ENCODE measurements at regions not wholly inside any gene's neighbourhood (a gene's known extent, or its start where the extent isn't known, plus 50 kb on each side); places are given as distances from the start of the nearest gene placed in this dataset.

- Histone ChIP-seq H3K27ac (ENCODE audit: low read length) (no peak overlapping the region), H3K4me3 (ENCODE audit: low read length) (no peak overlapping the region), H3F3A (ENCODE audit: insufficient read depth, low read length) (no peaks in the 10 kb centered on the region), H3K36me3 (replicated peaks; ENCODE audit: insufficient read depth, low read length) (no peaks in the 10 kb centered on the region), H3K9ac (ENCODE audit: low read length) (no peak overlapping the region), H4K20me1 (ENCODE audit: insufficient read depth, low read length) (no peaks in the 10 kb centered on the region), H3K4me1 (ENCODE audit: low read length) (no peaks in the 10 kb centered on the region), H2AFZ (ENCODE audit: low read length) (no peak overlapping the region), H3K27me3 (replicated peaks; ENCODE audit: insufficient read depth, low read length) (no peaks in the 10 kb centered on the region), H3K9me3 (replicated peaks; ENCODE audit: insufficient read depth, low read length) (no peaks in the 10 kb centered on the region), H3K9me2 (replicated peaks; ENCODE audit: insufficient read depth, low read length) (no peaks in the 10 kb centered on the region), H3K79me2 (ENCODE audit: low read length) (no peaks in the 10 kb centered on the region), H3K4me2 (ENCODE audit: low read depth, low read length) (no peak overlapping the region)
- TF ChIP-seq EZH2 (optimal IDR thresholded peaks at IDR 0.05; ENCODE audit: low read depth, low read length): no peak
- no peak for TF ChIP-seq EZH2phosphoT487 (IDR thresholded peaks at IDR 0.05; ENCODE audit: low read length)
- TF ChIP-seq, protein P1, sequence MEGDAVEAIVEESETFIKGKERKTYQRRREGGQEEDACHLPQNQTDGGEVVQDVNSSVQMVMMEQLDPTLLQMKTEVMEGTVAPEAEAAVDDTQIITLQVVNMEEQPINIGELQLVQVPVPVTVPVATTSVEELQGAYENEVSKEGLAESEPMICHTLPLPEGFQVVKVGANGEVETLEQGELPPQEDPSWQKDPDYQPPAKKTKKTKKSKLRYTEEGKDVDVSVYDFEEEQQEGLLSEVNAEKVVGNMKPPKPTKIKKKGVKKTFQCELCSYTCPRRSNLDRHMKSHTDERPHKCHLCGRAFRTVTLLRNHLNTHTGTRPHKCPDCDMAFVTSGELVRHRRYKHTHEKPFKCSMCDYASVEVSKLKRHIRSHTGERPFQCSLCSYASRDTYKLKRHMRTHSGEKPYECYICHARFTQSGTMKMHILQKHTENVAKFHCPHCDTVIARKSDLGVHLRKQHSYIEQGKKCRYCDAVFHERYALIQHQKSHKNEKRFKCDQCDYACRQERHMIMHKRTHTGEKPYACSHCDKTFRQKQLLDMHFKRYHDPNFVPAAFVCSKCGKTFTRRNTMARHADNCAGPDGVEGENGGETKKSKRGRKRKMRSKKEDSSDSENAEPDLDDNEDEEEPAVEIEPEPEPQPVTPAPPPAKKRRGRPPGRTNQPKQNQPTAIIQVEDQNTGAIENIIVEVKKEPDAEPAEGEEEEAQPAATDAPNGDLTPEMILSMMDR (IDR thresholded peaks at IDR 0.05; ENCODE audit: low read length): no peak
- DNase-seq: no peak
Observed at GRCh38 chr15:47206358-47206978, 510.8 kb upstream of the SEMA6D start.

GRCh38 chr15:47209591-47209990 lies 507.7 kb upstream of the SEMA6D start:
- TF ChIP-seq, protein P1 (IDR thresholded peaks at IDR 0.05; ENCODE audit: low read length): no peak
- TF ChIP-seq EZH2phosphoT487 (IDR thresholded peaks at IDR 0.05; ENCODE audit: low read length) (no peak), EZH2 (optimal IDR thresholded peaks at IDR 0.05; ENCODE audit: low read depth, low read length) (no peak)
- Histone ChIP-seq H3F3A (ENCODE audit: insufficient read depth, low read length) (no peaks in the 10 kb centered on the region), H3K9me3 (replicated peaks; ENCODE audit: insufficient read depth, low read length) (no peaks in the 10 kb centered on the region), H3K79me2 (ENCODE audit: low read length) (no peaks in the 10 kb centered on the region), H3K4me1 (ENCODE audit: low read length) (no peaks in the 10 kb centered on the region), H3K4me3 (ENCODE audit: low read length) (no peak overlapping the region), H3K27ac (ENCODE audit: low read length) (no peak overlapping the region), H3K36me3 (replicated peaks; ENCODE audit: insufficient read depth, low read length) (no peaks in the 10 kb centered on the region), H4K20me1 (ENCODE audit: insufficient read depth, low read length) (no peaks in the 10 kb centered on the region), H3K9me2 (replicated peaks; ENCODE audit: insufficient read depth, low read length) (no peaks in the 10 kb centered on the region), H3K9ac (ENCODE audit: low read length) (no peak overlapping the region), H2AFZ (ENCODE audit: low read length) (no peak overlapping the region), H3K4me2 (ENCODE audit: low read depth, low read length) (no peak overlapping the region), H3K27me3 (replicated peaks; ENCODE audit: insufficient read depth, low read length) (no peaks in the 10 kb centered on the region)
- DNase-seq: no peak

DNA sequence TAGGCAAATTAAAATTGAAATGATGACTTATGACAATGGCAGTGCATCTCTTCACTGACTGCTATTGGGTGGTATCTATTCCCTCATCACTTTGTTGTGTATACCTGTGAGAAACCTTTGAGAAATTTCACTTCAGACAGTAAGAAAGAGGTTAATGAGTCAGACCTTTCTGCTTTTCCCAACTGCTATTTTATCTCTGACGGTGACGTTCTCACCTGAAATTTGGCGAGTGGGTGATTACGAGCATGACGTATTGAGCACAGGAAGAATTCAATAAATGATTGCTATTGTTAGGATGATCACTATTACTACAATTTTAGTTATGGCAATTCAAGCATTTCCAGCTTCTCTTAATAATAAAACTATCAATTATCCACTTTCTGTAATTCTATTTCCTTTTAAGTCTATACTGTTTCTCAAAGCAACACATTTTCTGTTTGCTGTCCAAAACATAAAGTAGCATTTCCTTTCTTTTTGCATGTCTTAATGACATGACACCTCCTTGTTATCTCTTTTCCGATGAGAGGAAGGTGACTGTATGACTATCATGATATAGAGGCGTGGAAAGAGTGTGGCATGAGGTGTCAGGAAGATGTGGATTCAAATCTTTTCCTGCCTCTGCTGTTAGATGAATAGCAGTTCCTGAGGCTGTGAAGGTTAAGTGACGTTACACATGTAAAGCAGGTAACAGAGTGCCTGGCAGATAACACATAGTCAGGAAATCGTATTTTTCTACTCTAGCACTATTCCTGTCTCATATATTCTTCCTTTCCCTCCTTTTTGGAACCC lies 504.9 kb upstream of the SEMA6D start:
- H3K9me2 ChIP-seq (replicated peaks; ENCODE audit: insufficient read depth, low read length): no peaks in the 10 kb centered on the region
- no peaks in the 10 kb centered on the region for H3K36me3 ChIP-seq (replicated peaks; ENCODE audit: insufficient read depth, low read length)
- H3F3A ChIP-seq (ENCODE audit: insufficient read depth, low read length): no peaks in the 10 kb centered on the region
- H3K4me1 ChIP-seq (ENCODE audit: low read length): no peaks in the 10 kb centered on the region
- no peak overlapping the region for H3K4me2 ChIP-seq (ENCODE audit: low read depth, low read length)
- no peak for DNase-seq
- H4K20me1 ChIP-seq (ENCODE audit: insufficient read depth, low read length): no peaks in the 10 kb centered on the region
- H3K9me3 ChIP-seq (replicated peaks; ENCODE audit: insufficient read depth, low read length): no peaks in the 10 kb centered on the region
- H3K4me3 ChIP-seq (ENCODE audit: low read length): no peak overlapping the region
- no peaks in the 10 kb centered on the region for H3K79me2 ChIP-seq (ENCODE audit: low read length)
- no peak overlapping the region for H2AFZ ChIP-seq (ENCODE audit: low read length)
- H3K27me3 ChIP-seq (replicated peaks; ENCODE audit: insufficient read depth, low read length): no peaks in the 10 kb centered on the region
- TF ChIP-seq, protein P1 (IDR thresholded peaks at IDR 0.05; ENCODE audit: low read length): no peak
- TF ChIP-seq EZH2 (optimal IDR thresholded peaks at IDR 0.05; ENCODE audit: low read depth, low read length): no peak
- no peak for TF ChIP-seq EZH2phosphoT487 (IDR thresholded peaks at IDR 0.05; ENCODE audit: low read length)
- no peak overlapping the region for H3K9ac ChIP-seq (ENCODE audit: low read length)
- H3K27ac ChIP-seq (ENCODE audit: low read length): no peak overlapping the region

Measured in MM.1S (cell line).